ENCODE measurements at regions not wholly inside any gene's neighbourhood (a gene's known extent, or its start where the extent isn't known, plus 50 kb on each side); places are given as distances from the start of the nearest gene placed in this dataset.

DNA sequence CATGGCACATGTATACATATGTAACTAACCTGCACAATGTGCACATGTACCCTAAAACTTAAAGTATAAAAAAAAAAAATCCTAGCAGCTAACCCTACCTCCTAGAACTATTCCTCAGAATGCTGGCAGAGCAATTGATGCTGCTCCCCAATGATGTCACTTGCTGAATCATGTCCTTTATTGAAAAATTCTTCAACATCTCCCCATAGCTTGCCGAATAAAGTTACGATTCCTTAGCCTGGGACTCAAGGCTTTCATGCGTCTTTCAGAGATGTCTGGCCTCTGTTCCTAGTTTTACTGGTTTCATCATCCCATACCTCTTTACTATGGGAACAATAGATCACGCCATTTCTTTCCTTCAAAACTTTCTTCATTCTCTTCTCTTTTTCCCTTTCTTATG is 174.7 kb upstream of the FAT1 start:
- H3K27ac ChIP-seq (replicated peaks), result no peak overlapping the region
- H3K4me3 ChIP-seq (replicated peaks; ENCODE audit: insufficient read depth, low read length), result no peak overlapping the region
- no peaks in the 10 kb centered on the region for H3K27me3 ChIP-seq (ENCODE audit: insufficient read depth, poor library complexity, severe bottlenecking)
- no peak for TF ChIP-seq SPI1 (IDR thresholded peaks at IDR 0.05; ENCODE audit: borderline replicate concordance, low read depth)
- TF ChIP-seq GABPA (IDR thresholded peaks at IDR 0.05; ENCODE audit: low read depth), result no peak
- no peak for TF ChIP-seq POLR2AphosphoS5 (IDR thresholded peaks at IDR 0.05; ENCODE audit: low read depth)
- TF ChIP-seq, protein P1, sequence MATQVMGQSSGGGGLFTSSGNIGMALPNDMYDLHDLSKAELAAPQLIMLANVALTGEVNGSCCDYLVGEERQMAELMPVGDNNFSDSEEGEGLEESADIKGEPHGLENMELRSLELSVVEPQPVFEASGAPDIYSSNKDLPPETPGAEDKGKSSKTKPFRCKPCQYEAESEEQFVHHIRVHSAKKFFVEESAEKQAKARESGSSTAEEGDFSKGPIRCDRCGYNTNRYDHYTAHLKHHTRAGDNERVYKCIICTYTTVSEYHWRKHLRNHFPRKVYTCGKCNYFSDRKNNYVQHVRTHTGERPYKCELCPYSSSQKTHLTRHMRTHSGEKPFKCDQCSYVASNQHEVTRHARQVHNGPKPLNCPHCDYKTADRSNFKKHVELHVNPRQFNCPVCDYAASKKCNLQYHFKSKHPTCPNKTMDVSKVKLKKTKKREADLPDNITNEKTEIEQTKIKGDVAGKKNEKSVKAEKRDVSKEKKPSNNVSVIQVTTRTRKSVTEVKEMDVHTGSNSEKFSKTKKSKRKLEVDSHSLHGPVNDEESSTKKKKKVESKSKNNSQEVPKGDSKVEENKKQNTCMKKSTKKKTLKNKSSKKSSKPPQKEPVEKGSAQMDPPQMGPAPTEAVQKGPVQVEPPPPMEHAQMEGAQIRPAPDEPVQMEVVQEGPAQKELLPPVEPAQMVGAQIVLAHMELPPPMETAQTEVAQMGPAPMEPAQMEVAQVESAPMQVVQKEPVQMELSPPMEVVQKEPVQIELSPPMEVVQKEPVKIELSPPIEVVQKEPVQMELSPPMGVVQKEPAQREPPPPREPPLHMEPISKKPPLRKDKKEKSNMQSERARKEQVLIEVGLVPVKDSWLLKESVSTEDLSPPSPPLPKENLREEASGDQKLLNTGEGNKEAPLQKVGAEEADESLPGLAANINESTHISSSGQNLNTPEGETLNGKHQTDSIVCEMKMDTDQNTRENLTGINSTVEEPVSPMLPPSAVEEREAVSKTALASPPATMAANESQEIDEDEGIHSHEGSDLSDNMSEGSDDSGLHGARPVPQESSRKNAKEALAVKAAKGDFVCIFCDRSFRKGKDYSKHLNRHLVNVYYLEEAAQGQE (IDR thresholded peaks at IDR 0.05; ENCODE audit: insufficient replicate concordance, low read depth), result no peak
- TF ChIP-seq, protein P2, sequence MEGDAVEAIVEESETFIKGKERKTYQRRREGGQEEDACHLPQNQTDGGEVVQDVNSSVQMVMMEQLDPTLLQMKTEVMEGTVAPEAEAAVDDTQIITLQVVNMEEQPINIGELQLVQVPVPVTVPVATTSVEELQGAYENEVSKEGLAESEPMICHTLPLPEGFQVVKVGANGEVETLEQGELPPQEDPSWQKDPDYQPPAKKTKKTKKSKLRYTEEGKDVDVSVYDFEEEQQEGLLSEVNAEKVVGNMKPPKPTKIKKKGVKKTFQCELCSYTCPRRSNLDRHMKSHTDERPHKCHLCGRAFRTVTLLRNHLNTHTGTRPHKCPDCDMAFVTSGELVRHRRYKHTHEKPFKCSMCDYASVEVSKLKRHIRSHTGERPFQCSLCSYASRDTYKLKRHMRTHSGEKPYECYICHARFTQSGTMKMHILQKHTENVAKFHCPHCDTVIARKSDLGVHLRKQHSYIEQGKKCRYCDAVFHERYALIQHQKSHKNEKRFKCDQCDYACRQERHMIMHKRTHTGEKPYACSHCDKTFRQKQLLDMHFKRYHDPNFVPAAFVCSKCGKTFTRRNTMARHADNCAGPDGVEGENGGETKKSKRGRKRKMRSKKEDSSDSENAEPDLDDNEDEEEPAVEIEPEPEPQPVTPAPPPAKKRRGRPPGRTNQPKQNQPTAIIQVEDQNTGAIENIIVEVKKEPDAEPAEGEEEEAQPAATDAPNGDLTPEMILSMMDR (IDR thresholded peaks at IDR 0.05; ENCODE audit: insufficient read depth, low read length), result no peak
- DNase-seq (ENCODE audit: low read depth in 1 of 2, low spot score in 1 of 2), result no peak

DNA sequence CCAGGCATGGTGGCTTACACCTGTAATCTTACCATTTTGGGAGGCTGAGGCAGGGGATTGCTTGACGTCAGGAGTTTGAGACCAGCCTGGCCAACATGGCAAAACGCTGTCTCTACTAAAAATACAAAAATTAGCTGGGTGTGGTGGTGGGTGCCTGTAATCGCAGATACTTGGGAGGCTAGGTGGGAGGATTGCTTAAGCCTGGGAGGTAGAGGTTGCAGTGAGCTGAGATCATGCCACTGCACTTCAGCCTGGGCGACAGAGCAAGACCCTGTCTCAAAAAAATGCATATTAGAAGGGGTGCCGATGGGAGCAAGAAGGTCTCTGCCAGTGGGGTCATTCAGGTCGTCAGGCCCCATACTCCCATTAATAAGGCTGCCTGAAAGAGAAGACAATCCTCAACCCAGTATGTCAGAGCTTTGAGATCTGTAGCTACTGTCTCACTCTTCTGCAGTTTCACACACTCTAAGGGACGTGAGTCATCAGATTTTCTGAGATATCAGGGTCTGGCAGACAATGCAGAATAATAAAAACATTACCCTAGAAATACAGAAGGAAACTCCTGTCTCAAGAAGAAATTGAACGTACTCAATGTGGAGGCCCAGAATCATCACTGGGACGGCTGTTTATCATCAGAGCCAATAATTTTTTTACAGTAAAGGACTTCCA is 176.7 kb upstream of the FAT1 start:
- no peak for TF ChIP-seq GABPA (IDR thresholded peaks at IDR 0.05; ENCODE audit: low read depth)
- no peak for TF ChIP-seq POLR2AphosphoS5 (IDR thresholded peaks at IDR 0.05; ENCODE audit: low read depth)
- no peak for TF ChIP-seq SPI1 (IDR thresholded peaks at IDR 0.05; ENCODE audit: borderline replicate concordance, low read depth)
- TF ChIP-seq, protein P1 (IDR thresholded peaks at IDR 0.05; ENCODE audit: insufficient replicate concordance, low read depth), result no peak
- TF ChIP-seq, protein P2 (IDR thresholded peaks at IDR 0.05; ENCODE audit: insufficient read depth, low read length), result no peak
- Histone ChIP-seq H3K27ac (replicated peaks) (no peak overlapping the region), H3K4me3 (replicated peaks; ENCODE audit: insufficient read depth, low read length) (no peak overlapping the region), H3K27me3 (ENCODE audit: insufficient read depth, poor library complexity, severe bottlenecking) (no peaks in the 10 kb centered on the region)
- DNase-seq (ENCODE audit: low read depth in 1 of 2, low spot score in 1 of 2), result no peak

DNA sequence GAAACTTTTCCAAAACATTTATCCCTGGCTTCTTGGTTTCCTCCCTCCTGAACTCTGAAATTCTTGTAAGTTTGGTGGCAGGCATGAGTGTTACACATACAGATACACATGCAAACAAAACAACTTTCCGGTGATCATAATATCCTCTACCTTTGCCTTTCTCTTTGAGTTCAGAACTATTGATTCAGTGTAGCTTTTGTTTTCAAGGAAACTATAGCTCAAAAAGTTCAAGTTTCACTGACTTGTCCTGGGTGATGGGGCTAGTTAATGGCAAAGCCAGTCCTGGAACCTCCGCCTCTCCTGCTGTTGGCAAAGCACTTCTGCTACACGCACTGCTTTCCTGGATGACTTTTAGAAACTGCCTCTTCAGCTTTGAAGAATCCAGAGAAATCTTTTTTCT is 177.3 kb upstream of the FAT1 start:
- Histone ChIP-seq H3K4me3 (replicated peaks; ENCODE audit: insufficient read depth, low read length) (no peak overlapping the region), H3K27ac (replicated peaks) (no peak overlapping the region)

More for the DNA sequence above, 177.3 kb upstream of the FAT1 start:
- DNase-seq (ENCODE audit: low read depth in 1 of 2, low spot score in 1 of 2), result no peak
- TF ChIP-seq, protein P1 (IDR thresholded peaks at IDR 0.05; ENCODE audit: insufficient replicate concordance, low read depth), result no peak
- TF ChIP-seq GABPA (IDR thresholded peaks at IDR 0.05; ENCODE audit: low read depth) (no peak), SPI1 (IDR thresholded peaks at IDR 0.05; ENCODE audit: borderline replicate concordance, low read depth) (no peak), POLR2AphosphoS5 (IDR thresholded peaks at IDR 0.05; ENCODE audit: low read depth) (no peak)
- TF ChIP-seq, protein P2 (IDR thresholded peaks at IDR 0.05; ENCODE audit: insufficient read depth, low read length), result no peak
- no peaks in the 10 kb centered on the region for H3K27me3 ChIP-seq (ENCODE audit: insufficient read depth, poor library complexity, severe bottlenecking)
